ENCODE measurements at regions not wholly inside any gene's neighbourhood (a gene's known extent, or its start where the extent isn't known, plus 50 kb on each side); places are given as distances from the start of the nearest gene placed in this dataset.

- TF ChIP-seq CTCF (IDR thresholded peaks at IDR 0.05): no peak
- TF ChIP-seq POLR2A (IDR thresholded peaks at IDR 0.05): no peak
Measured at GRCh38 chr7:130972201-130972600, 238.2 kb upstream of the KLF14 start.
